Nephron (organoid): ENCODE measurements at regions not wholly inside any gene's neighbourhood (a gene's known extent, or its start where the extent isn't known, plus 50 kb on each side); places are given as distances from the start of the nearest gene placed in this dataset.

Experiments
- H3K27ac Mint-ChIP-seq, 3 experiments: 2 replicates each; pipeline ENCODE4 v1.8.0; 2020; ENCODE audit warnings: mixed read lengths in 3 of 3, mild to moderate bottlenecking in 2 of 3, moderate library complexity in 1 of 3
- H3K27me3 Mint-ChIP-seq: 2 replicates; pipeline ENCODE4 v1.8.0; 2021; ENCODE audit warnings: low read depth, mild to moderate bottlenecking, moderate library complexity, mixed read lengths
- H3K36me3 Mint-ChIP-seq: 2 replicates; pipeline ENCODE4 v1.8.0; 2020; ENCODE audit warnings: low read depth, mixed read lengths
- H3K4me1 Mint-ChIP-seq: 2 replicates; pipeline ENCODE4 v1.8.0; 2020; ENCODE audit warnings: mixed read lengths
- H3K4me3 Mint-ChIP-seq, 3 experiments: 2 replicates each; pipeline ENCODE4 v1.8.0; 2020; ENCODE audit warnings: mild to moderate bottlenecking in 3 of 3, mixed read lengths in 3 of 3, moderate library complexity in 2 of 3
- H3K9me3 Mint-ChIP-seq: 2 replicates; pipeline ENCODE4 v1.8.0; 2020; ENCODE audit warnings: mixed read lengths
- TF ChIP-seq, protein P1 (sequence below), 3 experiments: fragments of 200-600 bp; sonication (generic); IDR thresholded peaks; one replicate each; pipeline ENCODE4 v1.5.0; 2021; ENCODE audit warnings: antibody characterized with exemption in 3 of 3; ENCODE audit not compliant: unreplicated experiment in 3 of 3

- H3K4me1 Mint-ChIP-seq: no peaks in the 10 kb centered on the region
Observed at GRCh38 chr13:112001571-112001970, 65.4 kb upstream of the SOX1 start.

DNA sequence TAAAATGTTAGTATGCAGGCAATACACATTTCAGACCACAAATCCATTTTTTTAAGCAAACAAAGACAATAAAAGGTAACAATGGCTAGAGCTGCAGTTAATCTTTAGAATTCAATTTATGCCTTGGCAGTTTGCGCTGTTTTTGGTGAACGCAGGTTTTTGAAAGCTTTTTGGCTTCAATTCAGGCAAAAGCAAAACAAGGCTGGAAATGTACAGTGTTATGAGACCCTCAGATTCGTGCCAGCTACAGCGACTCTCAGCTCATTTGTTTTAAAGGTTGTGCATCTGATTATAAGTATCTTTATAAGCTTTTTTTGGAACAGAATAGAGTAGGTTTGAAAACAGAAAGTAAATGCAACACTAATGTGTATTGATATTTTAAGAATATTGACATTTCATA lies 63.6 kb upstream of the SOX1 start:
- Mint-ChIP-seq H3K27ac (no peak overlapping the region), H3K36me3 (no peaks in the 10 kb centered on the region), H3K4me3 (no peak overlapping the region), H3K27me3 (peaks cover 38% of the 10 kb centered on the region), H3K9me3 (peaks cover 13% of the 10 kb centered on the region), H3K4me1 (no peaks in the 10 kb centered on the region)
- TF ChIP-seq, protein P1, sequence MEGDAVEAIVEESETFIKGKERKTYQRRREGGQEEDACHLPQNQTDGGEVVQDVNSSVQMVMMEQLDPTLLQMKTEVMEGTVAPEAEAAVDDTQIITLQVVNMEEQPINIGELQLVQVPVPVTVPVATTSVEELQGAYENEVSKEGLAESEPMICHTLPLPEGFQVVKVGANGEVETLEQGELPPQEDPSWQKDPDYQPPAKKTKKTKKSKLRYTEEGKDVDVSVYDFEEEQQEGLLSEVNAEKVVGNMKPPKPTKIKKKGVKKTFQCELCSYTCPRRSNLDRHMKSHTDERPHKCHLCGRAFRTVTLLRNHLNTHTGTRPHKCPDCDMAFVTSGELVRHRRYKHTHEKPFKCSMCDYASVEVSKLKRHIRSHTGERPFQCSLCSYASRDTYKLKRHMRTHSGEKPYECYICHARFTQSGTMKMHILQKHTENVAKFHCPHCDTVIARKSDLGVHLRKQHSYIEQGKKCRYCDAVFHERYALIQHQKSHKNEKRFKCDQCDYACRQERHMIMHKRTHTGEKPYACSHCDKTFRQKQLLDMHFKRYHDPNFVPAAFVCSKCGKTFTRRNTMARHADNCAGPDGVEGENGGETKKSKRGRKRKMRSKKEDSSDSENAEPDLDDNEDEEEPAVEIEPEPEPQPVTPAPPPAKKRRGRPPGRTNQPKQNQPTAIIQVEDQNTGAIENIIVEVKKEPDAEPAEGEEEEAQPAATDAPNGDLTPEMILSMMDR (IDR thresholded peaks at IDR 0.05; ENCODE audit: unreplicated experiment in 3 of 3): no peak

More at GRCh38 chr13:112001571-112001970, 65.4 kb upstream of the SOX1 start:
- H3K27ac Mint-ChIP-seq: no peak overlapping the region
- H3K36me3 Mint-ChIP-seq: no peaks in the 10 kb centered on the region
- H3K27me3 Mint-ChIP-seq: peaks cover 33% of the 10 kb centered on the region
- H3K9me3 Mint-ChIP-seq: peaks cover 6% of the 10 kb centered on the region
- H3K4me3 Mint-ChIP-seq: no peak overlapping the region
- TF ChIP-seq, protein P1 (IDR thresholded peaks at IDR 0.05; ENCODE audit: unreplicated experiment in 3 of 3): no peak

DNA sequence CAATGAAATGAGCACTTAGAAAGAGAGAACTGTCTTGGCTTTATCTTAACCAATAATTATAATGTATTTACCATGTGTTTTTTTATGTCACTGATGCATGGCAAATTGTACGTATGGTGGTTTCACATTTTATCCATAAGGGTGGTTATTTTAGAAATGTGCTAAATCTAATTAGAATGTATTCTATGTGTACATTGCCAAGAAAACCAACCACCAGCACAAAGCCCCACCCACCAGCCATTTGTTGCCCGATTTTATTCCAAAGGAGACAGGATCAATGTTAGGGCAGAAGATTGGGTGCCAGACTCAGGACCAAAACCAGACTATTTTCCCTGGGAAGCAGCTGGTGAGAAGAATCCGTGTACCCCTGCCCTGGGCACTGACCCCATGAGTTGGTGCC lies 63.0 kb upstream of the SOX1 start:
- Mint-ChIP-seq H3K36me3 (no peaks in the 10 kb centered on the region), H3K9me3 (peaks cover 13% of the 10 kb centered on the region), H3K27ac (no peak overlapping the region), H3K4me3 (no peak overlapping the region), H3K4me1 (no peaks in the 10 kb centered on the region), H3K27me3 (peaks cover 40% of the 10 kb centered on the region)
- TF ChIP-seq, protein P1 (IDR thresholded peaks at IDR 0.05; ENCODE audit: unreplicated experiment in 3 of 3): no peak

DNA sequence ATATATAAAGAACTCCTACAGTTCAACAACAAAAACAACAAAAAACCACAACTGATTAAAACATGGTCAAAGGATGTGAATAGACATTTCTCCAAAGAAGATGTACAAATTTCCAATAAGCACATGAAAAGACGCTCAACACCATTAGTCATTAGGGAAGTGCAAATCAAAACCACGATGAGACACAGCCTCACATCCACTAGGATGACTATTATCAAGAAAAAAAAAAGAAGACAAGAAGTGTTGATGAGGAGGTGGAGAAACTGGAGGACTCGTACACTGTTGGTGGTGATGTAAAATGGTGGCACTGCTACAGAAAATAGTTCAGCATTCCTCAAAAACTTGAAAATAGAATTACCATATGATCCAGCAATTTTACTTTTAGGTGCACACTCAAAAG lies 61.0 kb upstream of the SOX1 start:
- peaks cover 13% of the 10 kb centered on the region for H3K9me3 Mint-ChIP-seq
- H3K27ac Mint-ChIP-seq: no peak overlapping the region
- H3K4me1 Mint-ChIP-seq: no peaks in the 10 kb centered on the region
- no peak overlapping the region for H3K4me3 Mint-ChIP-seq
- H3K36me3 Mint-ChIP-seq: no peaks in the 10 kb centered on the region
- H3K27me3 Mint-ChIP-seq: peaks cover 38% of the 10 kb centered on the region
- TF ChIP-seq, protein P1 (IDR thresholded peaks at IDR 0.05; ENCODE audit: unreplicated experiment in 3 of 3): no peak

GRCh38 chr13:112007191-112007590 lies 59.8 kb upstream of the SOX1 start:
- H3K36me3 Mint-ChIP-seq: no peaks in the 10 kb centered on the region
- no peak overlapping the region for H3K27ac Mint-ChIP-seq
- no peaks in the 10 kb centered on the region for H3K4me1 Mint-ChIP-seq
- TF ChIP-seq, protein P1 (IDR thresholded peaks at IDR 0.05; ENCODE audit: unreplicated experiment in 3 of 3): no peak
- H3K9me3 Mint-ChIP-seq: peaks cover 13% of the 10 kb centered on the region
- H3K27me3 Mint-ChIP-seq: peaks cover 38% of the 10 kb centered on the region
- no peak overlapping the region for H3K4me3 Mint-ChIP-seq

- Mint-ChIP-seq H3K9me3 (peaks cover 20% of the 10 kb centered on the region), H3K36me3 (no peaks in the 10 kb centered on the region), H3K4me1 (no peaks in the 10 kb centered on the region), H3K27ac (no peak overlapping the region), H3K27me3 (peaks cover 38% of the 10 kb centered on the region), H3K4me3 (no peak overlapping the region)
- TF ChIP-seq, protein P1 (IDR thresholded peaks at IDR 0.05; ENCODE audit: unreplicated experiment in 3 of 3): no peak
Observed at GRCh38 chr13:112010714-112011113, 56.2 kb upstream of the SOX1 start.
